ENCODE measurements at regions not wholly inside any gene's neighbourhood (a gene's known extent, or its start where the extent isn't known, plus 50 kb on each side); places are given as distances from the start of the nearest gene placed in this dataset.

DNA sequence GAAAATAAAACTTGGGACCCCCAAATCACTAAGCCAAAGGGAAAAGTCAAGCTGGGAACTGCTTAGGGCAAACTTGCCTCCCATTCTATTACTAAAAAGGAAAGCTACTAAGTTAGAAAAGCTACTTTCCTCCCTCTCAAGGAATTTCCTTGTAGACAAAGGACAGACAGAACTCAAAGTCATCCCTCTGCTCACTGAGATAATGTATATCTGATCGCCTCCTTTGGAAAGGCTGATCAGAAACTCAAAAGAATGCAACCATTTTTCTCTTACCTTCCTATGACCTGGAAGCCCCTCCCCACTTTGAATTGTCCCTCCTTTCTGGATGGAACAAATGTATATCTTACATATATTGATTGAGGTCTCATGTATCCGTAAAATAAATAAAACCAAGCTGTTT, 190.5 kb upstream of the DCN start:
- Histone ChIP-seq H3K27ac (no peak overlapping the region), H3K4me3 (no peak overlapping the region)
- no peak for DNase-seq (ENCODE audit: low spot score)
- TF ChIP-seq, protein P1, sequence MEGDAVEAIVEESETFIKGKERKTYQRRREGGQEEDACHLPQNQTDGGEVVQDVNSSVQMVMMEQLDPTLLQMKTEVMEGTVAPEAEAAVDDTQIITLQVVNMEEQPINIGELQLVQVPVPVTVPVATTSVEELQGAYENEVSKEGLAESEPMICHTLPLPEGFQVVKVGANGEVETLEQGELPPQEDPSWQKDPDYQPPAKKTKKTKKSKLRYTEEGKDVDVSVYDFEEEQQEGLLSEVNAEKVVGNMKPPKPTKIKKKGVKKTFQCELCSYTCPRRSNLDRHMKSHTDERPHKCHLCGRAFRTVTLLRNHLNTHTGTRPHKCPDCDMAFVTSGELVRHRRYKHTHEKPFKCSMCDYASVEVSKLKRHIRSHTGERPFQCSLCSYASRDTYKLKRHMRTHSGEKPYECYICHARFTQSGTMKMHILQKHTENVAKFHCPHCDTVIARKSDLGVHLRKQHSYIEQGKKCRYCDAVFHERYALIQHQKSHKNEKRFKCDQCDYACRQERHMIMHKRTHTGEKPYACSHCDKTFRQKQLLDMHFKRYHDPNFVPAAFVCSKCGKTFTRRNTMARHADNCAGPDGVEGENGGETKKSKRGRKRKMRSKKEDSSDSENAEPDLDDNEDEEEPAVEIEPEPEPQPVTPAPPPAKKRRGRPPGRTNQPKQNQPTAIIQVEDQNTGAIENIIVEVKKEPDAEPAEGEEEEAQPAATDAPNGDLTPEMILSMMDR (IDR thresholded peaks at IDR 0.05) = no peak

DNA sequence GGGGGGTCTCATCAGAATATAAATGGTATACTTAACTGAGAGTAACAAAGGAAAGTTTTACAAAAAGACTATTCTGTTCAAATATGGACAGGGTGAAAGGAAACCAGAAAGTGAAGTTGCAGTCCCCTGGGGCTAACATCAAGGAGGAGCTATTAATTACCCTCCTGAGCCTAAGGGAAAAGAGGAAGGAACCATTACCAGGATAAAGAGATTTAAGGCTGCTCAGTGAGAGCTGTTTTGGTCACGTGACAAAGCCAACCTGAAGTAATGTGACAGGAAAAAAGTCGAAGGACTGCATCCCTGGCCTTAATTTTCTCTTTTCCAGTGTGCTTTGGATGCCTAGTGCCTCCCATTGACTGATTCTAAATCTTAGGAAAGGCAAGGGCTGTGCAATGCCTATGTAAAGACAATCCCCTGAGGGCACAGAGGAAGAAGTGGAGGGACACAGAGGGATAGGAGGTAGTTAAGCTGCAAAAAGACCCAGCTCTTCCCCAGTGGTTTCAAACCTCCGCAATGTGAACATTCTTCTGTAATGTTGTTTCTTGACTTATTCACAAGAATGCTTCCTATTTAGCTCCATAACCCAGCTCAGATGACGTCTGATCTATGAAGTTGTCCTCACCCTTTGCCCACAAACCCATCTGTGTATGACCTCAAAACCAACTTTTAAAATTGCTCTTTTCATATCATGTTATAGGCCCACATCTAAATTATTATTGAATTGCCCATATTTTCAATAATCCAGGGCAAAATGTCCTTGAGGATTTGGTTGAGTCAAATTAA, 187.7 kb upstream of the DCN start:
- DNase-seq (ENCODE audit: low spot score) = no peak
- TF ChIP-seq, protein P1 (IDR thresholded peaks at IDR 0.05) = no peak
- Histone ChIP-seq H3K4me3 (no peak overlapping the region), H3K27ac (no peak overlapping the region)

DNA sequence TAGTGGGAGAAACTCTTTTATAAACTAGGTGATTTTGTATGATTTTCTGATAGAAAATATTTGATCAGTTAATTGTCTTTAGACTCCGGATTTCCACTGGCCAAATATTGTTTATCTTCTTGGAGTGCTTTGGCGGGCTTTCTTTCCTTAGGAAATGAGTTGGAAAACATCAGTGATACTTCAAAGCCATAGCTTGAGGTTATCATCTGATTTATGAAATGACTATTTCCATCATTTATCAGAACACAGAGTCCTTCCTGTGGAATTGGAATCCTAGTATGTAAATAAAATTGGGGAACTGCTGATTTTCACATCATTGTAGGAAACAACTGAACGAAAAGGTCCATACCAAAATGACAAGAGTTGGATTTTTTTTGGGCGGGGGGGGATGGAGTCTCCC, 186.0 kb upstream of the DCN start:
- no peak for DNase-seq (ENCODE audit: low spot score)
- Histone ChIP-seq H3K27ac (no peak overlapping the region), H3K4me3 (no peak overlapping the region)
- TF ChIP-seq, protein P1 (IDR thresholded peaks at IDR 0.05) = no peak

DNA sequence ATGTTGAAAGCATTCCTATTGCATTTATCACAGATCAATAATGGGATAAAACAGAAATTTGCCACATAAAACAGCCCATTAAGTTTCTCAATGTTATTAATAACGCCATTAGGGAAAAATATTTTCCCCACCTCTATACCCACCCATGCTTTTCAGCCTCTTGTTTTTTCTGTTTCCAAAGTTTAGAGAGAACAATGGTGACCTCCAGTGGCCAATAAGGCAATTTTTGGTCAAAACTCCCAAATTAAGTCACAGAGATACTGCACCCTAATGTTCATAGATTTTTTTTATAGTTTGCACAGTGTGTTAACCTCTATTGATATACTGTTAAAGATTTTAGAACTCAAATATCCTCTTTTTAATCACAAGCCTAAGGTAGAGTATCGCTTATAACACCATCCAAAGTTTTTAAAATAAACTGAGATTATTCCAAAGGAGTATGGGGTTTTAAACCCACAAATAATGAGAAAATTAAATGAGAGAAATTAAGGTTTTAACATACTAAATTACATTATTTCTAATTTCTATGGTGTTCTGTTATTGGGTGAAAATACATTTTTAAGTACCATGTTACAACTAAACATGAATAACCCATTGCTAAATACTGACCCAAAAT, 184.7 kb upstream of the DCN start:
- no peak for DNase-seq (ENCODE audit: low spot score)
- H3K27ac ChIP-seq = no peak overlapping the region
- TF ChIP-seq, protein P1 (IDR thresholded peaks at IDR 0.05) = no peak
- H3K4me3 ChIP-seq = no peak overlapping the region

DNA sequence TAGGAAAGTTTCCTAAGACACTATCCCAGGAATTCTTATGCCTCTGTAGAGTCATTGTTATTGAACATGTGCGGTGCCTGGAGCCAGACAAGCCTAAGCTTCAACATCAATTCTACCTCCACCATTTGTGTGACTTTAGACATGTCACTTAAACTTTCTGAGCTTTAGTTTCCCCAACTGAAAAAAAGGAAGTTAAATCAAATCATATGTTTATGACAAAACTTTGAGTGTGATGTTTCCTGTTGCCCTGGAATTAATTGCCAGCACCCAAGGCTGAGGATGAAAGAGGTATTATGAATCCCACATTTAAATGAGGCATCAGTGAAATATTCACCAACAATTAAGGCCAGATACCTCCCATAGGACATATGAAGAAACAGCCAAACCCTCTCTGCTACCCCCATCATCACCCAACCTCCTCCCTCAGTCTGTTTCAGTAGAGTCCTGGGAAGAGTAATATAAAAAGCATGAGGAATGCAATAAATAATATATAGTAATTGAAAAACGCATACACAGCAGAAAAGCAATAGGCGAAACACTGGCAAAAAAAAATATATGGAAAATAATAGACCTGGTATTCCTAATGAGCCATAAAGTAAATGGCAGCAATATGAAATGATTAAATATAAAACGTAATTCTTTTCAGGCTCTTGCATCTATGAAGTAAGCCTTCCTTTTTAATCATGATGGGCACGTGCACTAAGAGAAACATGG, 182.0 kb upstream of the DCN start:
- no peak for DNase-seq (ENCODE audit: low spot score)
- TF ChIP-seq, protein P1 (IDR thresholded peaks at IDR 0.05) = no peak

DNA sequence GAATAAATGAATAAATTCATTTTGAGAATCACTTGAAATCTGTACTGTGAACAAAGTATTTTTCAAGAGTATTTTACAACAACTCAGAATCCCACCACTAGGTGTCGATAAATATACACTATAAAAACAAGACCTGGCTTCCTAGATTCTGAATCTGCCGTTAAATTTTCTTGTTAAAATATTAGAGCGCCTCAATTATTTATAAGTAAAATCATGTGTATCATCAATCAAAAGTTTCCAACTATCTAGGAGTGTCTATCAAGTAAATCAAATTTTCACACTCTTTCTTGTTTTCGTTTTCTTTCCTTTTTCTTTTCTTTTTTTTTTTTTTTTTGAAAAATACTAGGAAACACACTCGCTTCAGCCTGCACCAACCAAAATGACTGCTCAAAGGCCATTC, 179.2 kb upstream of the DCN start:
- Histone ChIP-seq H3K4me3 (no peak overlapping the region), H3K27ac (no peak overlapping the region)
- no peak for DNase-seq (ENCODE audit: low spot score)
- TF ChIP-seq, protein P1 (IDR thresholded peaks at IDR 0.05) = peak; percentile 49

More for the DNA sequence above, 182.0 kb upstream of the DCN start:
- no peak overlapping the region for H3K27ac ChIP-seq
- H3K4me3 ChIP-seq = no peak overlapping the region
